ENCODE measurements at regions not wholly inside any gene's neighbourhood (a gene's known extent, or its start where the extent isn't known, plus 50 kb on each side); places are given as distances from the start of the nearest gene placed in this dataset.

- no peak for DNase-seq
Measured at GRCh38 chrX:85517994-85518718, 138.7 kb upstream of the POF1B start.

GRCh38 chrX:85516131-85516530 is 136.7 kb upstream of the POF1B start:
- DNase-seq: no peak

DNA sequence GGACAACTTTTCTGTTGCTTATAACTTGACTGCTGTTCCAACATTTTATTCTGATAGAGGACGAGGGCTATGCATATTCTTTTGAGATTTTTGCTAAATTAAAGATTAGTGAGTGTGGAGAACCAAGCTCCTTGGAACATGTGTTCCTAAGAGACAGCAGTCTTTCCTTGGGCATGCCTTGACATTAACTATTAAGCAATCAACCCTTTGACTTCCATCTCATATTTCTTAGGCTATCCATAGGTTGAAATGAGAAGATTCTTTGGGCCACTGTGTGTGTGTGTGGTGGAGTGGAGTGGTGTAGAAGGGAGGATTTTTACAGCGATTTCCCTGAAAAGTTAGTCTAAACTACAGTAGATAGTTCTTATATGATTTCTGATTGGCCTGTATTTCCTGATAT is 127.4 kb upstream of the POF1B start:
- no peak for DNase-seq

- DNase-seq: no peak
Measured at GRCh38 chrX:85505801-85506200, 126.3 kb upstream of the POF1B start.

DNA sequence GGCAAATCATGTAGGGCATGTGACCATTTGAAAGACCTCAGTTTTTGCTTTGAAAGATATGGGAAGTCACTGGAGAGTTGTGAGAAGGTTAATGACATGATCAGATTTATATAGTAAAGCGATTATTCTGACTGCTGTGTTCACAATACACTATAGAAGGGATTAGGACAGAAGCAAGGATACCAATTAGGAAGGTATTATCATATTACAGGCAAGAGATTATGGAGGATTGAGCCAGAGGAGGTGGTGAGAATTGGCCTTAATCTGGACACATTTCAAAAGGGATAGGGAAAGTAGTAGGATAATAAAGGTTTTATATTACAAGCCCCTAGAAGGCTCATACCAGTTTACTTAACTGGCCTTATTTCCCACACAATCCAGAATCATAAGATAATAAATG is 124.9 kb upstream of the POF1B start:
- no peak for DNase-seq

GRCh38 chrX:85503258-85504158 is 124.0 kb upstream of the POF1B start:
- peak; percentile 53 to 70 for DNase-seq

DNA sequence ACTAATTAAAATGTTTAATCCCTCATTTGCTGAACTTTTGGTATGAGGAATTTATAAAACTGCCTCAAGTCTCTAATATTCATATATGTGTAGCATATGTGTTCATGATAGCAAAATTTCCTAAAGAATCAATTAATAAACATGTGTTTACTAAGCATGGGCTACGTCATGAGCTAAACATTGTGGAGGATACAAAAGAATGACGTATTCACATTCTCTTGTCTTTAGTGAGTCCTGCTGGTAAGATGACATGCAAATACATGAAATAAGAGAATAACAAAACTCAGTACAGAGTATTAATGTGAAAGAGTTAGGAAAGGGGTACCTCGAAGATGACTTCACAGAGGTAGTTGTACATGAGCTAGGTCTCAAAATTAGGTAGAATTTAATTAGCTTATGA is 121.9 kb upstream of the POF1B start:
- DNase-seq: no peak

GRCh38 chrX:85499400-85499799 is 119.9 kb upstream of the POF1B start:
- DNase-seq: no peak

DNA sequence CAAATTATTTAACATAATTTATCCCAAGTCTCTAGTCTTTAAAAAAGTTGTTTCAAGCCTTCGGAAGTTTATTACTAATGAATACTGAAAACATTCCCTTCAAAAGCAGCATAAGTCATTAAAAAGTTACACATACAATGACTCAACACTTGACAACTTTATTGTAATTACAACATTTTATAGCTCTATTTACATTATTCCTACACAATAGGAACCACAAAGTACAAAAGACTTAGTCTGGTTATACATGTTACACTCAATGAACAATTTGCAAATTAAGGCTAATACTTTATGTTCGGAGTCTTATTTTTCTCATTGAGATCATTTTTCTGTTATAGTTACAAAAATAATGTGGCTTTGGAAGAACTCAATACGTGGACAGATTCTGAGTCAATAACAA is 114.4 kb upstream of the POF1B start:
- DNase-seq: no peak

GRCh38 chrX:85454295-85454694 is 74.8 kb upstream of the POF1B start:
- DNase-seq: no peak

DNA sequence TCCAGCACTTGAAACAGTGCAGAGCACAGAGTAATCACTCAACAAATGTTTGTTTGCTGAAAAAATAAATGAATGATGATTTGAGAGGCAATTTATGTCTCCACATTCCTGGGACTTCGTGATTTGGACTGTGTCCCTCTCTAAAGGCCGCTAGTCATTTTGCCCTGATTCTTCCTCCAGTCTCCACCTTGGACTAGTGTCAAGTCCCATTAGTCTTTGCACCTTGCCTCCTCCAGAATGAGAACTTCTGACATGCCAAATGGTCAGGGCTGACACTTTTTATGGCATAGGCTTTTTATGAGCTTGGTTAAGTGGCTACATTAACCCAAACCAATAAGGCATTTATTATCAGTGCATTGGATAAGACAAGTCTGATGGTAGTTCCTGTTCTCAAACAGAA is 65.1 kb upstream of the POF1B start:
- no peak for DNase-seq

Data from NCI-H526 (cell line).